HFF-Myc (cell line): ENCODE measurements at regions not wholly inside any gene's neighbourhood (a gene's known extent, or its start where the extent isn't known, plus 50 kb on each side); places are given as distances from the start of the nearest gene placed in this dataset.
"Not testable (repeated sequence)": the region's sequence is repeated elsewhere in the genome, so short reads cannot be mapped to it uniquely, and the experiment has no call there.

Source experiments
- DNase-seq: peaks from one replicate; pipeline ENCODE4 v3.0.0-alpha.2; 2011; ENCODE audit warnings: low read depth; ENCODE audit errors: extremely low read depth
- H3K4me3 ChIP-seq: replicated peaks from 2 replicates; pipeline ENCODE4 v1.5.1; 2011; ENCODE audit warnings: low read depth, mild to moderate bottlenecking, control low read depth, low read length
- CTCF ChIP-seq: IDR thresholded peaks from 2 replicates; pipeline ENCODE4 v1.5.1; 2012; ENCODE audit warnings: mild to moderate bottlenecking, low read depth, low read length, control low read depth; ENCODE audit errors: missing control alignments

DNA sequence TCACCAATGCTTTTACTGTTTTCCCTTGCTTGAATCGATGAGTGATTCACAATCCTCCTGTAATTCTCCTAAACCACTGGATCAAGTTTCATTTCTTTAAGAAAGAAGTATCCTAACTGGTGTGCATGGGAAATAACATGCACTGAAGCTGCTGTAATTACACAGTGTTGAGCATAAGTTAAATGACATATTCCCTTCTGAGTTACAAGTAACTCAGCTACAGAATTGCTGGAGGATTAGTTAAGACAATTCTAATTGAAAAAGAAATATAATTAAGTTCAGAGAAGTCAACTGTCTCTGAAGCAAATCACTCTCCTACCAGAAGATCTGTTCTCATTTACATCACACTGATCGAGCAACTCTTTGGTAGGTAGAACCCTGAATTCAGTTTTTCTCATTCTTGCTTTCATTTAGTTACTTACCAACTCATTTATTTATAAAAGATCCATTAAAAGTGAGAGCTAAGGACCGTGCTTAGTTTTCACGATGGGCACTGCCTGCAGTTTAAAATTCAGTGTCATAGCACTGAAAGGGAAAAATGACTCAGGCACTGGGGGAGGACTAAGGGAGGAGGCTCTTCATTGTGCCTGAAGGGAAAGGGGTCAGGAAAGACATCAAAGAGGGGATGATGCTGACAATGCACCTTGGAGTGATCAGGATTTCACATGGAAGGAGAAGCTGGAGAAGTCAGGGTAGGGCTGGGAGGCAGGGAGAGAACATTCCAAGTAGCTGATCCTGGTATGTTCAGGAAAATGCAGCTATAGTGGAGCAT lies 327.2 kb downstream of the EMP1 start:
- no peak overlapping the region for H3K4me3 ChIP-seq
- no peak for TF ChIP-seq CTCF
- no peak for DNase-seq

- not testable (repeated sequence) for H3K4me3 ChIP-seq, DNase-seq
Measured at GRCh38 chr12:13518034-13518433, 321.5 kb downstream of the EMP1 start.

DNA sequence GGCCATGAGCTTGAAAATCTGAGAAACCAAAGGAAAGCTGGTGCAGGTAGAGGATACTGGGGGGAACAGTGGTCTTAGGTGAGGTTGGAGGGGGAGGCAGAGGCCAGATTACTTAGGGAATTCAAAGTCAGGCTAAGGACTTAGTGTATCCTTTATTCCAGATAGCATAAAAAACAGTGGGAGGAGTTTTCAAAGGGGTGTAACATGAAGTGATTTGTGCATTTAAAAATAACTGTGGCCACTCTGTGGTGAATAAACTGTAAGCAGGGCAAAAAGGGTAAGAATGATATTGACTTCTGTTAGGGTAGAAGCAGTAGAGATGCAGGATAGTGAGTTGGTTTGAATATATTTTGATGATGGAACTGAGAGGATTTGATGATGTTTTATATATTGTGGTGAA lies 313.2 kb downstream of the EMP1 start:
- TF ChIP-seq CTCF, result no peak

GRCh38 chr12:13505636-13506035 lies 309.1 kb downstream of the EMP1 start:
- no peak for TF ChIP-seq CTCF
- DNase-seq, result no peak
- H3K4me3 ChIP-seq, result no peak overlapping the region

More for the DNA sequence above, 313.2 kb downstream of the EMP1 start:
- H3K4me3 ChIP-seq, result no peak overlapping the region
- DNase-seq, result no peak

DNA sequence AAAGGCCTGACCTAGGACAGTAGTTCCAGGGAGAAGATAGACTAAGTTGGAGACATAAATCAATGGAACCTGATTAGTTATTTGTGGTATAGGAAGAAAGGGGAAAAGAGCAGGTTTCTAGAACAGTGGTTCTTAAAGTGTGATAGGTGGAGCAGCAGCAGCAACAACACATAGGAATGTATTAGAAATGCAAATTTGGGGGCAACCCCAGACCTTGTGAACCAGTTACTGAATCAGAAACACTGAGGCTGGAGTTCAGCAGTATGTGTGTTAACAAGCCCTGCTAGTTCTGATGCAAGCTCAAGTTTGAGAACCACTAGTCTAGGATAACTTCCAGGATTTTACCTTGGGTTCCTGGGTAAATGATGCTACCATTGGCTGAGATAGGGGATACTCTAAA lies 308.7 kb downstream of the EMP1 start:
- H3K4me3 ChIP-seq, result no peak overlapping the region
- no peak for TF ChIP-seq CTCF
- no peak for DNase-seq

GRCh38 chr12:13504736-13505135 lies 308.2 kb downstream of the EMP1 start:
- no peak for DNase-seq
- H3K4me3 ChIP-seq, result no peak overlapping the region
- no peak for TF ChIP-seq CTCF

- DNase-seq, result no peak
Measured at GRCh38 chr12:13504074-13504473, 307.5 kb downstream of the EMP1 start.

More at GRCh38 chr12:13504074-13504473, 307.5 kb downstream of the EMP1 start:
- H3K4me3 ChIP-seq, result no peak overlapping the region
- no peak for TF ChIP-seq CTCF
